Body of pancreas (tissue), 4 donors: ENCODE measurements at regions not wholly inside any gene's neighbourhood (a gene's known extent, or its start where the extent isn't known, plus 50 kb on each side); places are given as distances from the start of the nearest gene placed in this dataset.

Source experiments
- ATAC-seq: fragments of 150-250 bp; one replicate; pipeline ENCODE4 v1.9.1; 2016
- DNase-seq, 4 donors: peaks; one replicate each; pipeline ENCODE4 v3.0.0-alpha.2; 2019
- H3K27ac ChIP-seq, 4 donors: fragments of 200-600 bp; sonication (generic); 1 replicate in 3 of 4; 2 replicates in 1 of 4; pipeline versions ENCODE4 v1.5.1 to v1.6.1; 2016 to 2019; ENCODE audit warnings: mild to moderate bottlenecking in 1 of 4, mixed read lengths in 1 of 4, moderate library complexity in 1 of 4
- H3K27me3 ChIP-seq, 2 donors: fragments of 200-600 bp; sonication (generic); one replicate each; pipeline ENCODE4 v1.6.0; 2016; ENCODE audit warnings: mild to moderate bottlenecking in 1 of 2
- H3K36me3 ChIP-seq, 2 donors: fragments of 200-600 bp; sonication (generic); replicated peaks in 1 of 2; 2 replicates each; pipeline ENCODE4 v1.5.1; 2016; ENCODE audit warnings: low read depth in 2 of 2; ENCODE audit not compliant: insufficient read depth in 1 of 2
- H3K4me1 ChIP-seq: fragments of 200-600 bp; sonication (generic); one replicate; pipeline ENCODE4 v1.6.0; 2016
- H3K4me3 ChIP-seq, 2 donors: fragments of 200-600 bp; sonication (generic); 1 replicate in 1 of 2; 2 replicates in 1 of 2; pipeline ENCODE4 v1.5.1; 2016 to 2019
- H3K9me3 ChIP-seq, 3 donors: fragments of 200-600 bp; sonication (generic); 1 replicate in 2 of 3; 2 replicates in 1 of 3; pipeline ENCODE4 v1.5.1; 2016
- CTCF ChIP-seq, 7 experiments: fragments of 450-650 bp in 4 of 7; fragments of 200-600 bp in 3 of 7; sonication (generic) in 3 of 7; IDR thresholded peaks; one replicate each; pipeline ENCODE4 v1.5.1; 2016 to 2019; ENCODE audit warnings: antibody characterized with exemption in 7 of 7
- POLR2A ChIP-seq, 3 donors: fragments of 450-650 bp; IDR thresholded peaks; one replicate each; pipeline ENCODE4 v1.6.1; 2016; ENCODE audit warnings: antibody characterized with exemption in 3 of 3, mild to moderate bottlenecking in 2 of 3
- WGBS, 2 donors: methylation state at CpG; one replicate each; pipeline ENCODE4 v1.1.5; 2017; 5-methylcytosine and 5-hydroxymethylcytosine counted together
- intact Hi-C: fragments of 100-400 bp; cut with DNase I; formaldehyde crosslinking; loops from one replicate; pipeline ENCODE4 v1.15.1; 2023

- Histone ChIP-seq H3K27me3 (peaks cover 0 to 7% of the 10 kb centered on the region in 2 donors), H3K4me3 (no peak overlapping the region), H3K4me1 (peaks cover 11% of the 10 kb centered on the region), H3K36me3 (no peaks in the 10 kb centered on the region), H3K9me3 (no peaks in the 10 kb centered on the region), H3K27ac (no peak overlapping the region)
- ATAC-seq (peak; percentile 43), DNase-seq (peak; percentile 31 to 55 (median 34))
- no peak for TF ChIP-seq POLR2A (IDR thresholded peaks at IDR 0.05)
- no peak for TF ChIP-seq CTCF (IDR thresholded peaks at IDR 0.05)
- intact Hi-C loops: no loop called here
- WGBS, 2 donors: 1 to 2% methylated on average over 36 to 50 of the region's 50 CpGs
Measured at GRCh38 chr7:1290026-1290678, 57.5 kb downstream of the UNCX start.

GRCh38 chr7:1290679-1291356 lies 58.1 kb downstream of the UNCX start:
- intact Hi-C loops: no loop called here
- Histone ChIP-seq H3K4me3 (no peak overlapping the region), H3K27ac (no peak overlapping the region), H3K36me3 (no peaks in the 10 kb centered on the region), H3K9me3 (no peaks in the 10 kb centered on the region), H3K4me1 (peaks cover 11% of the 10 kb centered on the region), H3K27me3 (peaks cover 0 to 7% of the 10 kb centered on the region in 2 donors)
- no peak for TF ChIP-seq POLR2A (IDR thresholded peaks at IDR 0.05)
- no peak for TF ChIP-seq CTCF (IDR thresholded peaks at IDR 0.05)
- WGBS, 2 donors: 37 to 70% methylated on average over 12 to 36 of the region's 37 CpGs
- ATAC-seq (no peak), DNase-seq (no peak)

- ATAC-seq: no peak
- intact Hi-C loops: no loop called here
- H3K27me3 ChIP-seq: peaks cover 0 to 7% of the 10 kb centered on the region in 2 donors
Measured at GRCh38 chr7:1291357-1291689, 58.7 kb downstream of the UNCX start.

GRCh38 chr7:1291845-1292765 lies 59.4 kb downstream of the UNCX start:
- 75 to 86% methylated on average over 13 to 25 of the region's 25 CpGs for WGBS, 2 donors
- Histone ChIP-seq H3K4me3 (no peak overlapping the region), H3K9me3 (no peaks in the 10 kb centered on the region), H3K4me1 (peaks cover 11% of the 10 kb centered on the region), H3K27me3 (peaks cover 0 to 7% of the 10 kb centered on the region in 2 donors), H3K27ac (no peak overlapping the region), H3K36me3 (no peaks in the 10 kb centered on the region)
- no peak for ATAC-seq
- no peak for DNase-seq
- TF ChIP-seq POLR2A (IDR thresholded peaks at IDR 0.05) (no peak), CTCF (IDR thresholded peaks at IDR 0.05) (no peak)
- intact Hi-C loops: no loop called here

More at GRCh38 chr7:1291357-1291689, 58.7 kb downstream of the UNCX start:
- TF ChIP-seq POLR2A (IDR thresholded peaks at IDR 0.05) (no peak), CTCF (IDR thresholded peaks at IDR 0.05) (no peak)
- H3K36me3 ChIP-seq: no peaks in the 10 kb centered on the region
- DNase-seq: no peak
- H3K27ac ChIP-seq: no peak overlapping the region
- peaks cover 11% of the 10 kb centered on the region for H3K4me1 ChIP-seq
- no peak overlapping the region for H3K4me3 ChIP-seq
- no peaks in the 10 kb centered on the region for H3K9me3 ChIP-seq
- 78 to 81% methylated on average over 9 to 13 of the region's 13 CpGs for whole genome bisulfite sequencing, 2 donors
